Stimulated activated CD8-positive, alpha-beta memory T cell treated with anti-CD3 and anti-CD28 coated beads, Interleukin-7, amount 100 ng/mL, for 1 hour (primary cell): ENCODE measurements at regions not wholly inside any gene's neighbourhood (a gene's known extent, or its start where the extent isn't known, plus 50 kb on each side); places are given as distances from the start of the nearest gene placed in this dataset.
"Not testable (repeated sequence)": the region's sequence is repeated elsewhere in the genome, so short reads cannot be mapped to it uniquely, and the experiment has no call there.

Source experiments
- DNase-seq, 2 donors: peaks; one replicate each; pipeline ENCODE4 v3.0.0-alpha.2; 2020; ENCODE audit warnings: low read depth in 2 of 2

DNA sequence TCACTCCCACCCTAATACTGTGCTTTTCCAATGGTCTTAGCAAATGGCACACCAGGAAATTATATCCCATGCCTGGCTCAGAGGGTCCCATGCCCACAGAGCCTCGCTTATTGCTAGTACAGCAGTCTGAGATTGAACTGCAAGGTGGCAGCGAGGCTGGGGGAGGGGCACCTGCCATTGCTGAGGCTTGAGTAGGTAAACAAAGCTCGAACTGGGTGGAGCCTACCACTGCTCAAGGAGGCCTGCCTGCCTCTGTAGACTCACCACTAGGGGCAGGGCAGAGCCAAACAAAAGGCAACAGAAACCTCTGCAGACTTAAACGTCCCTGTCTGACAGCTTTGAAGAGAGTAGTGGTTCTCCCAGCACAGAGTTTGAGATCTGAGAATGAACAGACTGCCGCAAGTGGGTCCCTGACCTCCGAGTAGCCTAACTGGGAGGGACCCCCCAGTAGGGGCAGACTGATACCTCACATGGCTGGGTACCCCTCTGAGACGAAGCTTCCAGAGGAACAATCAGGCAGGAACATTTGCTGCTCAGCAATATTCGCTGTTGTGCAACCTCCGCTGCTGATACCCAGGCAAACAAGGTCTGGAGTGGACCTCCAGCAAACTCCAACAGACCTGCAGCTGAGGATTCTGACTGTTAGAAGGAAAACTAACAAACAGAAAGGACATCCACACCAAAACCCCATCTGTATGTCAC is 150.7 kb upstream of the FOXA2 start:
- not testable (repeated sequence) for DNase-seq

DNA sequence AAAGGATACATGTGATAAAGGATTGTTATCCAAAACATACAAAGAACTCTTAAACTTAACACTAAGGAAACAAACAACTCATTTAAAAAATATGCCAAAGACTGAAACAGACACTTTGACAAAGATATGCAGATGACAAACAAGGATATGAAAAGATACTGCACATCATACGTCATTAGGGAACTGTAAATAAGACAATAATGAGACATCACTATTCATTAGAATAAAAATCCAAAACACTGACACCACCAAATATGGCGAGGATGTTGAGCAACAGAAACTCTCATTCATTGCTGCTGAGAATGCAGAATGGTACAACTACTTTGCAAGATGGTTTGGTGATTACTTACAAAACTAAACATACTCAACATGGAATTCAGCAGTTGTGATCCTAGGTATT is 156.5 kb upstream of the FOXA2 start:
- DNase-seq: no peak

DNA sequence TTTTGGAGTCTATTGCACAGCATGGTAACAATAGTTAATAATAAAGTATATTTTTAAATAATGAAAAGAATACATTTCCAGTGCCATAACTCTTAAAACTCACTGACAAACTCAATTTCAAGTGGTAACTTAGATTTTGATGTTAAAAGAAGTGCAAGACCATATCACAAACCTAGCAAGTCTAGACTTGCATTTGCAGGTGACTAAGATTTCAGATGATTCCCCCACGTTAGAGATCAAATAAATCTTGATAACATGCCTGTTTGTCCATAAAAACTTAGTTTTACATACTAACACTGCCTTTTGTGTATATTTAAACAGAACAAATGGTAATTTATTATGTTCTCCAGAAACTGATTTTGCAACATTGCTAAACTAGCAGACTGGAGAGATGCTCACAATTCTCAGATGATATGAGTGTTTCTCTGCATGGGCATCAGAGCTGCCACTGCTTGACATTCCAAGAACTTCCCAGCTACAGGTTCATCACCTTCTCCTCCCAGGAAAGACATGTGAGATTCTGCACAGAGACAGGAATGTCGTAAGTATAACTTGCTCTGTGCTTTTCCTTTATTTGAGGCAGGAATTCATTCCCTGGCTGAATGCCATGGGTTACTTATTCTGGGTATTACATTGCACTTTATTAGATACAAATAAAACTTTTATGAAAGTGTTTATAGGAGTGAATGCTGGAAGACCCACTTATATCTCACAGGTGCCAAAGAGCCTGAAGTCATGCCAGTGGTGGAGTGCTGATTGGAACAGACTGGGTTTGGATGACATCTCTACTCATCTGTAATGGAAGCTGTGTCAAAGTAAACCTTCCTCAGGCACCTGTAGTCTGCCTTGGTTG is 160.2 kb upstream of the FOXA2 start:
- no peak for DNase-seq

GRCh38 chr20:22745194-22745500 is 160.8 kb upstream of the FOXA2 start:
- no peak for DNase-seq

DNA sequence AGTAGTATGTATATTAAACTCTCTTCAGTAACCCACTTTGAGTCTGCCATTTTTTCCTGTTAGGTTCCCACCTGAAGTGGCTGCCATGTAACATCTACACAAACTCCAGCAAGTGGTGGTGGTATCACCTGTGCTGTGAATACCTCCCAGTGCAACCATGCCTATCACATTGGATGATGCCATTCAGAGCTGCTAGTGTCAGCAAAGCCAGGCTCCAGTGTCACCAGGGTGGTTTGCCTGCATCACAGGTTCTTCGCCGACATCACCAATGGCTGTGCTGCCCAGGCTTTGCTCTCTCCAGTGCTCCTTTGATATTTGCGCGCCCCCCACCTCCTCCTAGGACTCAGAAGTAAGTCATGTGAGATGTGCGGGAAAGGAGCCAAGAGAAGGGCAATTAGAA is 162.6 kb upstream of the FOXA2 start:
- DNase-seq: no peak

GRCh38 chr20:22752324-22752723 is 168.0 kb upstream of the FOXA2 start:
- DNase-seq: no peak

DNA sequence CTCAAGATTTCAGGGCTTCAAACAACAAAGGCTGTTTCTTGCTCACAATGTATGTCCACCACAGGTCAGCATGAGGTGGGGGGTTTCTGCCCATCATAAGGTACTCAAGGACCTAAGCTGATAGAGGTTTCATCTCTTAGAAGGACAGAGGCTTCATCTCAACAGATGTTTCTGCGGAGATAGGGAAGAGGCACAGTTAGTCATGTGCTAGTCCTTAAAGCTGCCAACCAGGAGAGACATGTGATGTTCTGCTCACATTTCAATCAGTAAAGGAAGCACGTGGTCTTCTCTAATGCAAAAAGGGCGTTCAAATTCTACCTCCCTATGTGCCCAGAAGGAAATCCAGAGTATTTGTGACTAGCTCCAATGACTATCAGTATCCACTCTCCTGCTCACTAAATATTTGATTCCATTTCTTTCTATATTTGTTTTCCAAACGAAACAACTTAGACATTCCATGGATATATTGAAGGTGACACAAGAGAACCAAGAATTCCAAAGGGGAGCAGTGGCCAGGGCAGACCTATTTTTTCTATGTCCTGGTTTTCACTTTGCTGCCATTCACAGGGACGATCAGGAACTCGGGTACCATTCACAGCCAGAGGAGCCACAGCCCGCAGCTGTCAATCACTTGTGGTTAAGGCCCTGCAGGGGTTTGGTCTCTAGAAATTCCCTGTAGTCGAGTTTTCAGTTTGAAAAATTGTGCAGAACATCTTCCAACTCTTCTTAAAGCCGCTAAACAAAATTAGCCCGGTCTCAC is 173.2 kb upstream of the FOXA2 start:
- DNase-seq: no peak

DNA sequence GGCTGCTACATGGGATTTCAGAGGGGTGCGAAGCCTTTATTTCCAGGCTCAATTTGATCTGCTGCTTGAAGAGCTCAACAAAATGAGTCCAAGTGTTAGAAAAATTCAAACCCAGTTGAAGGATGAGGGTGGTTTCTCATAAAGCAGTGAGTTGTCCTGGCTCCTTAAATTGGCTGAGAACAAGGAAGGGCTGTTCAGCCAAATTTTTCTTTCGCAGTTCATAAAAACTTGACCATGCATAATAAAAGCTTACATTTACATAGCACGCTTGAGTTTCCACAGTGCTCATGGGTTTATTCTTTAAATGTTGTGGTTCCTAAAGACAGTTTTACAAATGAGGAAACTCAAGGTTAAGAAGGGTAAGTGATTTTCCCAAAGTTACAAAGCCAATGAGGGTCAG is 174.4 kb upstream of the FOXA2 start:
- DNase-seq: no peak

DNA sequence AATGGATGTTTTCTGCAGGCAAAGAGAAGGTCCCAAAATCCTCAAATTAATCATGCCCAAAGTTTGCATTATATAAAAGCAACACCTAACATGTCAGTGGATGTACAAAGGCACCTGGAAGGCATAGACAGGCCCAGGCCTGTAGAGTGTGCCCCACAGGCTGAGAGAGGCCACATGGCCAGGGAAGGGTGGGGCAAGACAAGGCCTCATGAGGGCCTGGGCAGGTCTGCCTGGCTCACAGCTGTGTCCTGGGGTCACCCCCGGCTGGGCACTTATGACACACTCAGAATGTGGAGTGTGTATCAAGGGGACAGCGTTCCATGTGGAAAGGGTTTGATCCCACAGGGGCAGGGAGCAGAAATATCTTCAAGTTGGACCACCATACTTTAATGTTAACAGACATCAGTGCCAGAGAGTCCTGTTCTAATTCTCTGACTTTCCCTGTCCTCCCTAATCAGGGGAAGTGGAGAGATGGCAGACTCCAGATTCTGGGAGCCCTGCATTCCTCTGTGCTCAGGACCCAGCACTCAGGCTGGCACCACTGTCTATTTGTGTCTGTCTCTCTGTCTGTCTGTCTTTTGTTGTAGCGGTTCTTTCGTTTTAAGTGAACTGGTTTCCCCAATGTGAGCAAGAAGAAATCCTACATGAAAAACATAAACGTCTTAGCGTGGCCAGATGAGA is 178.3 kb upstream of the FOXA2 start:
- no peak for DNase-seq

DNA sequence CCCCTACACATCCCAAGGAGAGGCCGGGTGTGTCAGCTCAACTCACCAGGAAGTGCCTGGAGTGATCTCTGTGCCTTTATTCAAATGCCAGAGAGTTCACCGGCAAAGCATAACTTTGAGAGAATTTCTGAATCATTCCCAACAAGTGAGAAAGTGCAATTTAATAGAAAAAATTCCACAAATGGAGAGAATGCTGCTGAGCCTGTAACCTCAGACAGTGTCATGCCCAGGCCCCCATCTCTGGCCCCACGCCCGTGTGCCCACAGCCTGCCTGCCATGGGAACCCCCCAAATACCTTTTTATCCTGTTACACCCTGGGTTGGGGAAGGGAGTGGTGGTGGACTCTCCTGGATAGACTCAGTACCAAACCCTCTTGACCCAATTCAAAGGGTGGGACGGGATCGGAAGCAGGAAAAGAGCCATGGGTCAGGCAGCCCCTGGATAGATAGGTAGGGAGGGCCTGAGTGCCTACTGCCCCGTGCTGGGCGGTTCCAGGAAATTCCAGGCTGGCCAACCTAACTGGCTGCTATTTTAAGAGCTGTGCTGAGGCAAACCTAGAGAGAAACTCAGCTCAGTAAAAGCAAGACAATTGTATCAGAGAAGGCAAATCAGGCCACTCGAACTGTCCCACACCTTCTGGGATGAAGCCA is 179.0 kb upstream of the FOXA2 start:
- no peak for DNase-seq

DNA sequence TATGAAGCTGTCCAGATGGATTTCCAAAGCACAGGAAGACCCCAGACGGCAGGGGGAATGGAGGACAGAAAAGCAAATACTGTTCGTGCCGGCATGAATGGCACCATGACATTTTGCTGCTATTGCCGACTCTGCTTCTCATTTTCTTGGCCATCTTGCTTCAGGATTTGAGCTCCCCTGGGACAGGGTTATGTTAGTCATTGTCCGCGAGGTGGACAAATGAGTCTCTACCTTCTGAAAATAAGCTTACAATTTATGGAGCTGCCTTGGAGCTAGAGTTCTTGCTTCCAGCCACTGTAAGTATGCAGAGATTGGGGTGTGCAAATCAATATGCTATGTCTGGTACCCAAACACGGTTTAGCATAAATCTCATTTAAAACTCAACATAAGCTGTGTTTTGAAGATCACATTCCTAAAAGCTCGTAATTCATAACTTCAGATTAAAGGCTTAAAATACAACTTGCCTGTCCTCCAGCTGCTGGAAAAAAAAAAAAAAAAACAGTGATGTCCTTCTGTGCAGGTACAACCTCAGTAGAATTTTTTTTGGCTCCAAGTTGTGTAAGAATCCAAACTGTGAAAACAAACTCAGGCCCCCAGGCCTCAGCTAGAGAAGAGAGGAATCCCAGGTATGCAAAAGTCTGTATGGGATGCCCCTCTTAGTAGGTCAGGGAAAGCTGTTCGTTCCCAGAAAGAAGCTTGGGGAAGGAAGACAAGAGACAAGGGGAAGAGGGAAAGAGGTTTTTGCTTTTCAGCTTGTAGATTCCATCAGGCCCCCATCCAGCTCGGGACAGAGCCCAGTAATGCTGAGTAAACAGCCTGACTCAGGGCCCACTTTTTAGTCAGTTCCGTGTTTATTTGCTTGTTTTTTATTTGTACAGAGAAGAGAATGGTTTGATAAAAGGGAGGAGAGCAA is 184.2 kb upstream of the FOXA2 start:
- no peak for DNase-seq

DNA sequence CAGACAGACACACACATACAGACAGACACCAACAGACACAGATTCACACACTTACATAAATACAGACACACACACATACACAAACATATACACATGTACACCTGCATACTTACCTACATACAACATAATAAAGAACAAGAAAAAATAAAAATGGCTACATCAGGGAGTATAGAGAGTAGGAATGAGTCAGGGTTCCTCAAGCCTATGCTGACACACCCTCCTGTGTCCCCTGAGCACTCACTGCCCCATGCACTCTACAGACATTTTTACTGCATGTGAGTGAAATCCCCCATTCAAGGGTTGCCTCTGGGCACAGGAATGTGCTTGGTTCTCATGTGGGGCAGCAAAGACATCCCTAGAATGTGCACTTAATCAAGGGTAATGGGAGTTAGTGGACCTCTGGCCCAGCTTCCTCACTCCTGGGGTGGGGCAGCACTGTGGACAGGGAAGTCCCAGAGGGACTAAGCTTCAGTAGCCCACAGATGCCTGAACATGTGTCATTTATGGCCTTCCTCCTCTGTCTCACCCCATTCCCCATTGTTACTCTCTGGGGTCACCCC is 185.9 kb upstream of the FOXA2 start:
- DNase-seq: no peak

DNA sequence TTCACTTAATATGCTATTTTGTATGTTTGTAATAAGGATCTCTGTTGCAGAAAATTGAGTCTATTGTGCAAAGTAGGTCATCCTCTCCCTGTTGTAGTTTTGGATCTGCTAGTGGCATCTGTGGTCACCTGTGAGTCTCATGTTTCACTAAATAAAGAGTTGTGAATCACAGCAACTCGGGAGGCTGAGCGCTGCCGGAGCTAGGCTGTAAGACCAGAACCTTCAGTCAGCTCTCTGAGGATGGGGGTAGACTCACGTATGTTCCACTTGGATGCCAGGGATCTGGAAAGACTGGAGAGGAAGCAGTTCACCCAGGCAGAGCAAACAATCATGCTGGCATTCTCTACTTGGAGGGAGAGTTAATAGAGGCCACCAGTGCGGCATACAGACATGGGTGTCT is 187.3 kb upstream of the FOXA2 start:
- DNase-seq: no peak

GRCh38 chr20:22773344-22773743 is 189.0 kb upstream of the FOXA2 start:
- no peak for DNase-seq

DNA sequence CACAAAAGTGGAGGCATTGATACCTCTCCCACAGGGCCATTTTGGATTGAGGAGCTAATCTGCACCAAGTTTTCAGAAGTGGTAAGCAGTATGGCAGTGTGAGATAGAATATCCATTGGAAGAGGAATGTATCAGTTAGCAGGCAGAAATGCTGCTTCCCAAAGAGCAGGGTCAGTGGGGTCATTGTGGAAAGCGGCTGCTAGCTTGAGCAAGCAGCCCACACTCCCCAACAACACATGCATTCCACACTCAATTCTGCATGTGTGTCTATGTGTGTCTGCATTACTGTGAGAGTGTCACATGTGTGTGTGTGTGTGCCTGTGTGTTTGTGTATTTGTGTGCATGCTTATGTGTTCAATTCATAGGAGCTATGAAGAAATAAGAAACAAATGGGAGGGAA is 190.9 kb upstream of the FOXA2 start:
- DNase-seq: no peak

DNA sequence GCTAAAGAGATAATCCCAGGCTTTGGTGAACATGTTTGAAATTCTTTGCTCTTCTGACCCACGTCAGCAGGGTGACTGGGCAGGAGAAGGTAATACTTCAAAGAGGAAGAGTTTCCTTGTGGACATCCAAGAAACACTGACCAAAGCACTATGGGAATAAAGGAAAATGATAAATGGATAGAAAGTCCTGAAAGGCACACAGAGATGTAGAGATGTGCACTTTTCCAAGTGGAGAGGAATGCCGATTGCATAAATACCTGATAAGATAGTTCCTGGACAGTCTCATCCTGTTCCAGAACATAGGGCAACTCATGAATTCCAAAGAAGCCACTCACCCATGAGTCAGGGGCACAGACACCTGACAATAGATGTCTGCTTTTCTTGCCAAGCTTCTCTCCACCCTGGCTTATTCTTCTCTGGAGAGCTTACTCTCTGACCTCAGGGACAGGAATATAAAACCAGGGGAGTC is 191.3 kb upstream of the FOXA2 start:
- DNase-seq: no peak

DNA sequence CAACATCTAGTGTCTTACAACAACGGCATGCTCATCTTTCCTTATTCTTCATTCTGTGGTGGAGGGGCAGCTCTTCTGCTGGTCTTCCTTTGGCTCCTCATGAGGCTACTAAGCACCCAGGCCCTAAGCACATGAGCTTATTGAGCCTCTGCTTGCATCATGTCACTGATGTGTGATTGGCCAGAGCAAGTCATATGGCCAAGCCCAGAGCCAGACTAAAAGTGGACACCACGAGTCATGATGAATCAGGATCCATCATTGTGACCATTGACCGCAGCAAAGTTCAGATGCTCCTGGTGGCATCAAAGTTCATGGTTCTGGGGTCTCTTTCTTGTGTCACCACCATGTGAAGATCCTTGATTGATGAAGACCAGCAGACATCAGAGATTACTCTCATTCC is 192.0 kb upstream of the FOXA2 start:
- no peak for DNase-seq

DNA sequence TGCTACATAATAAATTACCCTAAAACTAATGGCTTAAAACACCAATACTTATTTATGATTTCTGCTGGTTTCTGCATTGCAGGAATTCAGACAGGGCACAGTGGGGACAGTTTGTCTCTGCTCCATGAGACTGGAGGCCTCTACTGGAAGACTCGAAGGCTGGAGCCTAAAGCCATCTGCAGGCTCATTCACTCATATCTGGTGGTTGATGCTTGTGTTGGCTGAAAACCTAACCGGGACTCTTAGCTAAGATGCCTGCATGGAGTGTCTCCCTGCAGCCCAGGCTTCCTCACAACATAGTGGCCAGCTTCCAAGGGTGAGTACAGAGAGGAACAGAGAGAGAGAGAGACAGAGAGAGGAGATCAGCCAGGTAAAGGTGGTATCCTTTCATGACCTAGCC is 195.5 kb upstream of the FOXA2 start:
- DNase-seq: no peak

DNA sequence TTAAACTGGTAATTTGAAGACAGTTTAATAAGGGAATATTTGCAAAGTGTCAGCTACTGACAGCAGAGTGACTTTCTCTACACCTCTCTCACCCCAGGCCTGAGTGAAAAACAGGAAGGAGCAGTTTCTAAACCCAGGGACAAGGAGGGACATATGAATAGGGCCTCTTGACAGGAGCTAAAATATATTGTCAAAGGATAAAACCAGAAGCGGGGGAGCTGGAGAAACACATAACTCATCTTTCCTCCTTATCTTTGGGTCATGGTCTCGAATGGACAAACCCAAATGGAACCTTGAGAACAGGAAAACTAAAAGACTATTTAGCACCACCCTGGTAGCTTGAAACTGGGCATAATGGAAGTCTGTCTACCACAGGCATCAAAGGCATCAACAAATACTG is 197.5 kb upstream of the FOXA2 start:
- no peak for DNase-seq

GRCh38 chr20:22789676-22790075 is 205.3 kb upstream of the FOXA2 start:
- no peak for DNase-seq
